Esophagus muscularis mucosa (tissue), 4 donors: ENCODE measurements at regions not wholly inside any gene's neighbourhood (a gene's known extent, or its start where the extent isn't known, plus 50 kb on each side); places are given as distances from the start of the nearest gene placed in this dataset.

Experiments
- DNase-seq: peaks from one replicate; pipeline ENCODE4 v3.0.0-alpha.2; 2017; ENCODE audit errors: extremely low spot score
- H3K27ac ChIP-seq, 4 donors: fragments of 200-600 bp; sonication (generic); replicated peaks in 1 of 4; 1 replicate in 3 of 4; 2 replicates in 1 of 4; pipeline ENCODE4 v1.5.1; 2016 to 2019; ENCODE audit warnings: mild to moderate bottlenecking in 1 of 4
- H3K27me3 ChIP-seq, 4 donors: fragments of 200-600 bp; sonication (generic); one replicate each; pipeline versions ENCODE4 v1.5.1 to v1.6.0; 2016 to 2019
- H3K36me3 ChIP-seq, 4 donors: fragments of 200-600 bp; sonication (generic); one replicate each; pipeline ENCODE4 v1.5.1; 2016 to 2019
- H3K4me1 ChIP-seq, 4 donors: fragments of 200-600 bp; sonication (generic); one replicate each; pipeline ENCODE4 v1.5.1; 2016 to 2019
- H3K4me3 ChIP-seq, 4 donors: fragments of 200-600 bp; sonication (generic); 1 replicate in 2 of 4; 2 replicates in 2 of 4; pipeline ENCODE4 v1.5.1; 2016 to 2019; ENCODE audit warnings: mild to moderate bottlenecking in 4 of 4, moderate library complexity in 1 of 4
- H3K9me3 ChIP-seq, 4 donors: fragments of 200-600 bp; sonication (generic); 1 replicate in 3 of 4; 2 replicates in 1 of 4; pipeline ENCODE4 v1.5.1; 2016 to 2019
- EP300 ChIP-seq: sonication (generic); formaldehyde crosslinking; IDR thresholded peaks from one replicate; pipeline ENCODE4 v1.6.1; 2017; ENCODE audit warnings: antibody characterized with exemption
- POLR2A ChIP-seq: fragments of 450-650 bp; IDR thresholded peaks from one replicate; pipeline ENCODE4 v1.6.1; 2017; ENCODE audit warnings: antibody characterized with exemption, moderate library complexity, mild to moderate bottlenecking, low read depth
- POLR2AphosphoS5 ChIP-seq, 2 donors: sonication (generic); formaldehyde crosslinking; IDR thresholded peaks; one replicate each; pipeline ENCODE4 v1.6.1; 2017; ENCODE audit warnings: antibody characterized with exemption in 2 of 2
- WGBS: methylation state at CpG from one replicate; pipeline ENCODE4 v1.1.5; 2018; 5-methylcytosine and 5-hydroxymethylcytosine counted together
- intact Hi-C: fragments of 100-400 bp; cut with DNase I; formaldehyde crosslinking; loops from one replicate; pipeline ENCODE4 v1.15.1; 2023
- TF ChIP-seq, protein P1 (sequence below), 3 experiments: fragments of 200-600 bp in 2 of 3; fragments of 450-650 bp in 1 of 3; sonication (generic) in 2 of 3; IDR thresholded peaks; one replicate each; pipeline ENCODE4 v1.5.1; 2017 to 2019; ENCODE audit warnings: antibody characterized with exemption in 3 of 3, mild to moderate bottlenecking in 2 of 3, moderate library complexity in 1 of 3

DNA sequence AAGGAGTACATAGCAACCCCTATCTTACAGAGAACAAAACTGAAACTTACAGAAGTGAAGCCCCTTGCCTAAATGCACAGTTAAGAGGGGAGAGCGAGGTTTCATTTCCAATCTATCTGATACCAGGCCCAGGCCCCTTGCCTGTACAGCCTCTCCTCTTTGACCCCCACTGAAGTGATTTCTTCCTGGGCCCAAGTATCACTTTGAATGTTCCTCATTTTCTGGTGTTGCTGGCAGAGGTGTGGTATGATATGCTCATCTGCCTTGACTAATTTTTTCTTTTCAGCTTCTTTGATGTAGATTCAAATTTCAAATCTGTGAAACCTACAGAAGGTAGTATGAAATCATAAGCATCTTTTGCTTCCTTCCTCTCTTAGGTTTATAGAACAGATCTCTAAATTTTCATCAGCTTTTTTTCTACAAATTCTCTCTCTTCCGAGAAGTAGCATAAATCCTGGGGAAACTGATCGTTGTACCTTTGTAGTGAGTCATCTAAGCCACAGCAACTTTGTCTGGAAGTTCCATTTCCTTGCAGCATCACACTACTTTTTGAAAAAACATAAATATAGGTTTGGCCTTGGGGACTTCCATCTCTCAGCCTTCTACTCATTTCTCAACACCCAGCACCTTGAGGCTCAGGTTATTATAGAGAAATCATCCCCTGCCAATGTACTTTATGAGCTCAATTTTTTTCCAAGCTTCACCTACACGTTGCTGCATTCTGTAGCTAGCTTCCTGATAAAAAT lies 402.4 kb upstream of the PTGER4 start:
- Histone ChIP-seq H3K36me3 (no peaks in the 10 kb centered on the region), H3K27me3 (no peaks in the 10 kb centered on the region), H3K27ac (no peak overlapping the region), H3K4me3 (no peak overlapping the region), H3K9me3 (no peaks in the 10 kb centered on the region), H3K4me1 (no peaks in the 10 kb centered on the region)
- intact Hi-C loops = no loop called here
- DNase-seq = no peak
- TF ChIP-seq POLR2AphosphoS5 (IDR thresholded peaks at IDR 0.05) = no peak
- no peak for TF ChIP-seq POLR2A
- no peak for TF ChIP-seq EP300
- 82% methylated on average over 4 of the region's 4 CpGs for WGBS

GRCh38 chr5:40276426-40277102 lies 403.2 kb upstream of the PTGER4 start:
- intact Hi-C loops = no loop called here
- no peaks in the 10 kb centered on the region for H3K36me3 ChIP-seq
- no peaks in the 10 kb centered on the region for H3K27me3 ChIP-seq
- H3K4me3 ChIP-seq = no peak overlapping the region
- TF ChIP-seq EP300 = no peak
- no peak for TF ChIP-seq POLR2AphosphoS5 (IDR thresholded peaks at IDR 0.05)
- no peak for TF ChIP-seq POLR2A
- TF ChIP-seq, protein P1, sequence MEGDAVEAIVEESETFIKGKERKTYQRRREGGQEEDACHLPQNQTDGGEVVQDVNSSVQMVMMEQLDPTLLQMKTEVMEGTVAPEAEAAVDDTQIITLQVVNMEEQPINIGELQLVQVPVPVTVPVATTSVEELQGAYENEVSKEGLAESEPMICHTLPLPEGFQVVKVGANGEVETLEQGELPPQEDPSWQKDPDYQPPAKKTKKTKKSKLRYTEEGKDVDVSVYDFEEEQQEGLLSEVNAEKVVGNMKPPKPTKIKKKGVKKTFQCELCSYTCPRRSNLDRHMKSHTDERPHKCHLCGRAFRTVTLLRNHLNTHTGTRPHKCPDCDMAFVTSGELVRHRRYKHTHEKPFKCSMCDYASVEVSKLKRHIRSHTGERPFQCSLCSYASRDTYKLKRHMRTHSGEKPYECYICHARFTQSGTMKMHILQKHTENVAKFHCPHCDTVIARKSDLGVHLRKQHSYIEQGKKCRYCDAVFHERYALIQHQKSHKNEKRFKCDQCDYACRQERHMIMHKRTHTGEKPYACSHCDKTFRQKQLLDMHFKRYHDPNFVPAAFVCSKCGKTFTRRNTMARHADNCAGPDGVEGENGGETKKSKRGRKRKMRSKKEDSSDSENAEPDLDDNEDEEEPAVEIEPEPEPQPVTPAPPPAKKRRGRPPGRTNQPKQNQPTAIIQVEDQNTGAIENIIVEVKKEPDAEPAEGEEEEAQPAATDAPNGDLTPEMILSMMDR (IDR thresholded peaks at IDR 0.05) = no peak
- no peak for DNase-seq
- H3K27ac ChIP-seq = no peak overlapping the region
- WGBS = 93% methylated on average over 5 of the region's 5 CpGs
- no peaks in the 10 kb centered on the region for H3K4me1 ChIP-seq
- no peaks in the 10 kb centered on the region for H3K9me3 ChIP-seq

DNA sequence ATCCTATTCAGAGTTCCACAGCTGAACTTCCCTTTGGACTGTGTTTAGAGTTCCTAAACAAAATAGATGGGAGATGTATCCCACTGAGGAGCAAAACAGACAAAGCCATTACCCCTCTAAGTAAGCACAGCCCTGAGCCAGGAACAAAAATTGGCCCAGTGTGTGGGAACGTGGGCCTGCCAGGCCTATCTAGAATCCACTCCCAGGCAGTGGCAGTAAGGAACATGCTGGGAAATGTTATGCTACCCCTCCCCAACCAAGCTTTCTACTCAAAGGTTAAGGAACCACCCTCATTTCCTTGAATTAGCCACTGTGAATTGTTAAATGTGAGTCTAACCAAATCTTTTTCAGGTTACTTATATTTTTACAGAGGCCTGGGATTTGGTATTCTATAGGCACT lies 405.1 kb upstream of the PTGER4 start:
- no peak for DNase-seq
- Histone ChIP-seq H3K4me3 (no peak overlapping the region), H3K27me3 (no peaks in the 10 kb centered on the region), H3K4me1 (no peaks in the 10 kb centered on the region), H3K27ac (no peak overlapping the region), H3K9me3 (no peaks in the 10 kb centered on the region), H3K36me3 (no peaks in the 10 kb centered on the region)
- no peak for TF ChIP-seq POLR2AphosphoS5 (IDR thresholded peaks at IDR 0.05)
- TF ChIP-seq EP300 = no peak
- TF ChIP-seq, protein P1 (IDR thresholded peaks at IDR 0.05) = no peak
- no peak for TF ChIP-seq POLR2A
- intact Hi-C loops = no loop called here
- 55% methylated on average over 1 of the region's 1 CpG for WGBS

GRCh38 chr5:40273936-40274335 lies 405.8 kb upstream of the PTGER4 start:
- H3K27me3 ChIP-seq = no peaks in the 10 kb centered on the region

DNA sequence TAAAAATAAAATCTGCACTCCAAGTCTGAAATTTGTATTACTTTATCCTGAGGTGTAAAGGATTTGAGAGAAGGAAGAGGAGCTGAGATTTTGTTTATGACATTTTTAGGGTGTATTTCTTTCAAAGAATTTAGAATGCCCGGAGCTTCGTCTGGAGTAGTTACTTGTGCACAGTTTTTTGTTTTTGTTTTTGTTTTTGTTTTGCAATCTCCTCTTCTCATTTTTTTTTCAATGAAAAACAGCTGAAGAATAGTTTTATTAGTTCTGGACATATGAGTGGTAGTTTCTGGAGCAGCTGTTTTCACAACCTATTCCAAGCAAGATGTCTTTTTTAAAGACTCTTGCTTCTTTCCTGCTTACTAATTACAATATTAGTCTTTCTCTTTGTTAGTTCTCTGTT lies 408.2 kb upstream of the PTGER4 start:
- Histone ChIP-seq H3K4me1 (no peaks in the 10 kb centered on the region), H3K9me3 (no peaks in the 10 kb centered on the region), H3K27ac (no peak overlapping the region), H3K4me3 (no peak overlapping the region), H3K36me3 (no peaks in the 10 kb centered on the region), H3K27me3 (no peaks in the 10 kb centered on the region)
- intact Hi-C loops = no loop called here
- WGBS = 77% methylated on average over 2 of the region's 2 CpGs
- no peak for DNase-seq
- no peak for TF ChIP-seq POLR2AphosphoS5 (IDR thresholded peaks at IDR 0.05)
- TF ChIP-seq POLR2A = no peak
- TF ChIP-seq, protein P1 (IDR thresholded peaks at IDR 0.05) = no peak
- TF ChIP-seq EP300 = no peak

More at GRCh38 chr5:40273936-40274335, 405.8 kb upstream of the PTGER4 start:
- intact Hi-C loops = no loop called here
- no peak for DNase-seq
- Histone ChIP-seq H3K36me3 (no peaks in the 10 kb centered on the region), H3K4me1 (no peaks in the 10 kb centered on the region), H3K9me3 (no peaks in the 10 kb centered on the region), H3K4me3 (no peak overlapping the region), H3K27ac (no peak overlapping the region)
- WGBS = 100% methylated on average over 1 of the region's 1 CpG
- TF ChIP-seq POLR2AphosphoS5 (IDR thresholded peaks at IDR 0.05) (no peak), POLR2A (no peak), EP300 (no peak)
- TF ChIP-seq, protein P1 (IDR thresholded peaks at IDR 0.05) = no peak
